ENCODE measurements at regions not wholly inside any gene's neighbourhood (a gene's known extent, or its start where the extent isn't known, plus 50 kb on each side); places are given as distances from the start of the nearest gene placed in this dataset.

DNA sequence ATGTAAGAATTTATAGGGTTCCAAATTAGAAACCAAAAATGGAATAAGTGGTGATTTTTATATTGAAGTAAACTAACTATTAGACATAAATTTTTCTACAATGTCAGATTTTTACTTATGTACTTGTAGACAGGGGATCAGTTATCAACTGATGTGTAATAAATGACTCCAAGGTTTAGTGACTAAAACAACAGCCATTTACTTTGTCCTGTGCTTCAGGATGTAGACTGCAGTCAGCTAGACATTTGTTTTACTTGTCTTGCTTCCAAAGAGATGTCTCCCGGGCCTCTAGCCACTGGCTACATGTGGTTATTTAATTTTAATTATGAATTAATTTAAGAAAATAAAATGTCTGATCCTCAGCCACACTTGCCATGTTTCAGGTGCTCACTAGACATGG, 249.7 kb upstream of the IGFBP3 start:
- no peak for DNase-seq (ENCODE audit: extremely low spot score, unreplicated experiment)
- no peaks in the 10 kb centered on the region for H3K36me3 Mint-ChIP-seq (ENCODE audit: unreplicated experiment)
- peak overlapping the region; percentile 18 for H3K27ac Mint-ChIP-seq (ENCODE audit: unreplicated experiment)
- peaks cover 13% of the 10 kb centered on the region for H3K4me1 Mint-ChIP-seq (ENCODE audit: unreplicated experiment)
- no peaks in the 10 kb centered on the region for H3K27me3 Mint-ChIP-seq (ENCODE audit: unreplicated experiment)
- TF ChIP-seq CTCF (IDR thresholded peaks at IDR 0.05), result no peak
- no peaks in the 10 kb centered on the region for H3K9me3 Mint-ChIP-seq (ENCODE audit: unreplicated experiment)
- no peak overlapping the region for H3K4me3 Mint-ChIP-seq (ENCODE audit: unreplicated experiment)

DNA sequence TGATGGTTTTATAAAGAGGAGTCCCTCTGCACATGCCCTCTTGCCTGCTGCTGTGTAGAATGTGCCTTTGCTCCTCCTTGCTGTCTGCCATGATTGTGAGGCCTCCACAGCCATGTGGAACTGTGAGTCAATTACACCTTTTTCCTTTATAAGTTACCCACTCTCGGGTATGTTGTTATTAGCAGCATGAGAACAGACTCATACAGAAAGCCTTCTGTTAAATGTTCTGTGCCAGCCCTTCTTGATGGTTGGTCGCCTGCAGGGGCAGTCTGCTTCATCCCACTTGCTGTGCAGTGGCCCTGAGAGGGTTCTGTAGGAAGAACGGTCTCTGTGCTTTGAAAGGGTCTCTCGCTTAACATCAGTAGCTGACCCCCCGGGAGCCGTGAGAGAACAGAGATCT, 248.9 kb upstream of the IGFBP3 start:
- H3K4me1 Mint-ChIP-seq (ENCODE audit: unreplicated experiment), result peaks cover 15% of the 10 kb centered on the region
- H3K4me3 Mint-ChIP-seq (ENCODE audit: unreplicated experiment), result no peak overlapping the region
- H3K27ac Mint-ChIP-seq (ENCODE audit: unreplicated experiment), result peak overlapping the region; percentile 10
- no peaks in the 10 kb centered on the region for H3K36me3 Mint-ChIP-seq (ENCODE audit: unreplicated experiment)
- H3K9me3 Mint-ChIP-seq (ENCODE audit: unreplicated experiment), result no peaks in the 10 kb centered on the region
- TF ChIP-seq CTCF (IDR thresholded peaks at IDR 0.05), result no peak
- no peak for DNase-seq (ENCODE audit: extremely low spot score, unreplicated experiment)
- H3K27me3 Mint-ChIP-seq (ENCODE audit: unreplicated experiment), result no peaks in the 10 kb centered on the region

GRCh38 chr7:46169384-46169755, 248.3 kb upstream of the IGFBP3 start:
- peaks cover 16% of the 10 kb centered on the region for H3K4me1 Mint-ChIP-seq (ENCODE audit: unreplicated experiment)
- no peak overlapping the region for H3K27ac Mint-ChIP-seq (ENCODE audit: unreplicated experiment)
- H3K36me3 Mint-ChIP-seq (ENCODE audit: unreplicated experiment), result no peaks in the 10 kb centered on the region
- no peak overlapping the region for H3K4me3 Mint-ChIP-seq (ENCODE audit: unreplicated experiment)
- H3K27me3 Mint-ChIP-seq (ENCODE audit: unreplicated experiment), result no peaks in the 10 kb centered on the region
- TF ChIP-seq CTCF (IDR thresholded peaks at IDR 0.05), result no peak
- H3K9me3 Mint-ChIP-seq (ENCODE audit: unreplicated experiment), result no peaks in the 10 kb centered on the region
- DNase-seq (ENCODE audit: extremely low spot score, unreplicated experiment), result no peak

GRCh38 chr7:46168671-46169383, 247.8 kb upstream of the IGFBP3 start:
- Mint-ChIP-seq H3K27me3 (ENCODE audit: unreplicated experiment) (no peaks in the 10 kb centered on the region), H3K27ac (ENCODE audit: unreplicated experiment) (no peak overlapping the region), H3K9me3 (ENCODE audit: unreplicated experiment) (no peaks in the 10 kb centered on the region), H3K4me1 (ENCODE audit: unreplicated experiment) (peaks cover 16% of the 10 kb centered on the region), H3K36me3 (ENCODE audit: unreplicated experiment) (no peaks in the 10 kb centered on the region), H3K4me3 (ENCODE audit: unreplicated experiment) (no peak overlapping the region)
- DNase-seq (ENCODE audit: extremely low spot score, unreplicated experiment), result no peak
- no peak for TF ChIP-seq CTCF (IDR thresholded peaks at IDR 0.05)

GRCh38 chr7:46168231-46168630, 247.2 kb upstream of the IGFBP3 start:
- no peak for DNase-seq (ENCODE audit: extremely low spot score, unreplicated experiment)
- no peak for TF ChIP-seq CTCF (IDR thresholded peaks at IDR 0.05)
- Mint-ChIP-seq H3K9me3 (ENCODE audit: unreplicated experiment) (no peaks in the 10 kb centered on the region), H3K4me3 (ENCODE audit: unreplicated experiment) (no peak overlapping the region), H3K4me1 (ENCODE audit: unreplicated experiment) (peaks cover 16% of the 10 kb centered on the region), H3K36me3 (ENCODE audit: unreplicated experiment) (no peaks in the 10 kb centered on the region), H3K27me3 (ENCODE audit: unreplicated experiment) (no peaks in the 10 kb centered on the region), H3K27ac (ENCODE audit: unreplicated experiment) (no peak overlapping the region)
